Mesenchymal stem cell (in vitro differentiated cells and primary cell): ENCODE measurements at regions not wholly inside any gene's neighbourhood (a gene's known extent, or its start where the extent isn't known, plus 50 kb on each side); places are given as distances from the start of the nearest gene placed in this dataset.

Experiments
- DNase-seq: peaks from one replicate; pipeline ENCODE4 v3.0.0-alpha.2; 2013
- H2AFZ ChIP-seq: one replicate; pipeline ENCODE4 v1.6.1; 2013; ENCODE audit warnings: low read depth, mild to moderate bottlenecking, control low read depth, inconsistent platforms, low read length, moderate library complexity
- H2AK5ac ChIP-seq: 2 replicates; pipeline ENCODE4 v1.6.1; 2013; ENCODE audit warnings: low read length, moderate library complexity, mild to moderate bottlenecking, inconsistent platforms; ENCODE audit not compliant: severe bottlenecking
- H2BK120ac ChIP-seq: one replicate; pipeline ENCODE4 v1.6.1; 2013; ENCODE audit warnings: low read depth, mild to moderate bottlenecking, inconsistent platforms, low read length, moderate library complexity
- H2BK12ac ChIP-seq, 2 experiments: one replicate each; pipeline ENCODE4 v1.6.1; 2013; ENCODE audit warnings: inconsistent platforms in 2 of 2, low read length in 2 of 2, mild to moderate bottlenecking in 2 of 2, moderate library complexity in 2 of 2, control low read depth in 1 of 2
- H2BK15ac ChIP-seq: one replicate; pipeline ENCODE4 v1.6.1; 2013; ENCODE audit warnings: mild to moderate bottlenecking, low read depth, inconsistent platforms; ENCODE audit not compliant: poor library complexity, severe bottlenecking
- H2BK5ac ChIP-seq: 2 replicates; pipeline ENCODE4 v1.6.1; 2013; ENCODE audit warnings: low read depth, mild to moderate bottlenecking, low read length, control low read depth, inconsistent platforms; ENCODE audit not compliant: poor library complexity, severe bottlenecking
- H3K14ac ChIP-seq, 2 experiments: one replicate each; pipeline ENCODE4 v1.6.1; 2013; ENCODE audit warnings: inconsistent platforms in 2 of 2, low read length in 2 of 2, control low read depth in 1 of 2, mild to moderate bottlenecking in 1 of 2, moderate library complexity in 1 of 2
- H3K18ac ChIP-seq, 2 experiments: one replicate each; pipeline ENCODE4 v1.6.1; 2013; ENCODE audit warnings: inconsistent platforms in 2 of 2, low read length in 2 of 2, control low read depth in 1 of 2, low read depth in 1 of 2, mild to moderate bottlenecking in 1 of 2
- H3K23ac ChIP-seq, 2 experiments: one replicate each; pipeline ENCODE4 v1.6.1; 2013; ENCODE audit warnings: inconsistent platforms in 2 of 2, low read length in 2 of 2, mild to moderate bottlenecking in 2 of 2, moderate library complexity in 2 of 2, control low read depth in 1 of 2
- H3K27ac ChIP-seq: 2 replicates; pipeline ENCODE4 v1.5.1; 2013; ENCODE audit warnings: mild to moderate bottlenecking, moderate library complexity, low read length, control low read depth, inconsistent platforms; ENCODE audit not compliant: poor library complexity, severe bottlenecking
- H3K27me3 ChIP-seq, 2 experiments: 2 replicates each; pipeline versions ENCODE4 v1.6.1 to v1.7.0; 2013; ENCODE audit warnings: low read length in 2 of 2, mild to moderate bottlenecking in 2 of 2, moderate library complexity in 2 of 2, control low read depth in 1 of 2, inconsistent platforms in 1 of 2; ENCODE audit not compliant: control insufficient read depth in 1 of 2, insufficient read depth in 1 of 2
- H3K36me3 ChIP-seq, 2 experiments: 2 replicates each; pipeline versions ENCODE4 v1.6.1 to v1.7.0; 2013; ENCODE audit warnings: low read length in 2 of 2, control low read depth in 1 of 2, inconsistent platforms in 1 of 2, low read depth in 1 of 2, mild to moderate bottlenecking in 1 of 2; ENCODE audit not compliant: insufficient read depth in 2 of 2, control insufficient read depth in 1 of 2
- H3K4ac ChIP-seq, 2 experiments: one replicate each; pipeline ENCODE4 v1.6.1; 2013; ENCODE audit warnings: inconsistent platforms in 2 of 2, low read length in 2 of 2, mild to moderate bottlenecking in 2 of 2, moderate library complexity in 2 of 2, control low read depth in 1 of 2, low read depth in 1 of 2
- H3K4me1 ChIP-seq: 2 replicates; pipeline ENCODE4 v1.6.1; 2013; ENCODE audit warnings: low read depth, low read length, control low read depth; ENCODE audit not compliant: control insufficient read depth, insufficient read depth
- H3K4me2 ChIP-seq: 2 replicates; pipeline ENCODE4 v1.6.1; 2013; ENCODE audit warnings: low read length, mild to moderate bottlenecking, inconsistent platforms; ENCODE audit not compliant: poor library complexity, severe bottlenecking
- H3K4me3 ChIP-seq, 2 experiments: 2 replicates each; pipeline versions ENCODE4 v1.5.1 to v1.7.0; 2013; ENCODE audit warnings: low read length in 2 of 2, mild to moderate bottlenecking in 2 of 2, control low read depth in 1 of 2, low read depth in 1 of 2; ENCODE audit not compliant: insufficient read depth in 1 of 2
- H3K79me1 ChIP-seq: replicated peaks from 2 replicates; pipeline ENCODE4 v1.6.1; 2013; ENCODE audit warnings: mild to moderate bottlenecking, control low read depth, low read length, inconsistent platforms; ENCODE audit not compliant: poor library complexity, severe bottlenecking
- H3K9ac ChIP-seq: 2 replicates; pipeline ENCODE4 v1.7.0; 2013; ENCODE audit warnings: mild to moderate bottlenecking, low read length, moderate library complexity
- H3K9me3 ChIP-seq: 2 replicates; pipeline ENCODE4 v1.7.0; 2013; ENCODE audit warnings: mild to moderate bottlenecking, low read length; ENCODE audit not compliant: control insufficient read depth
- H4K8ac ChIP-seq: one replicate; pipeline ENCODE4 v1.6.1; 2013; ENCODE audit warnings: inconsistent platforms, mild to moderate bottlenecking, low read length, moderate library complexity
- H4K91ac ChIP-seq: one replicate; pipeline ENCODE4 v1.6.1; 2013; ENCODE audit warnings: mild to moderate bottlenecking, low read length, inconsistent platforms
- WGBS: methylation state at CpG from one replicate; pipeline ENCODE4 v1.1.7; 2013; ENCODE audit warnings: mixed read lengths; 5-methylcytosine and 5-hydroxymethylcytosine counted together

DNA sequence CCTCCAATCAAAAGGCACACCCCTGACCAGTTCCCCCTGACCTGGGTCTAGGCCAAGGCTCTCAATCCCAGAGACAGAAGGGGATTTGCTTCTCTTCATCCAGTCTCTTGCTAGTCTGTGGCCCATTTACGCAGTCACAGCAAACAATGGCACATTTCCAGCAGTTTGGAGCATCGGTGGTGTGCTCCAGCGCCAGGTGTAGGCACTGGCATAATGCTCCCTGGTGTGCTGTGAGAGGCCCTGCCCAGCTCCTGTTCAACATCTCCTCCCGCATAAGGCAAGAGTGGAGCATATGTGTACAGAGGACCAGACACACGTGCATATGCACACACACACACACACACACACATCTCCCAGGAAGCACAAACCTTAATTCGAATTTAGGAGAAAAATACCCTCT is 79.5 kb upstream of the ERCC6L2 start:
- Histone ChIP-seq H4K91ac (no peak overlapping the region), H3K4ac (no peak overlapping the region), H2BK15ac (no peak overlapping the region), H2BK5ac (no peak overlapping the region), H2BK12ac (no peak overlapping the region), H3K14ac (no peak overlapping the region), H3K4me1 (peaks cover 2% of the 10 kb centered on the region), H4K8ac (no peak overlapping the region), H3K9me3 (no peaks in the 10 kb centered on the region), H3K18ac (no peak overlapping the region), H3K4me3 (no peak overlapping the region), H3K79me1 (no peaks in the 10 kb centered on the region), H2AK5ac (no peak overlapping the region), H3K27ac (no peak overlapping the region), H2AFZ (no peak overlapping the region), H2BK120ac (no peak overlapping the region), H3K36me3 (no peaks in the 10 kb centered on the region), H3K23ac (no peak overlapping the region), H3K27me3 (no peaks in the 10 kb centered on the region), H3K4me2 (no peak overlapping the region), H3K9ac (no peak overlapping the region)
- 92% methylated on average over 6 of the region's 6 CpGs for WGBS
- no peak for DNase-seq

DNA sequence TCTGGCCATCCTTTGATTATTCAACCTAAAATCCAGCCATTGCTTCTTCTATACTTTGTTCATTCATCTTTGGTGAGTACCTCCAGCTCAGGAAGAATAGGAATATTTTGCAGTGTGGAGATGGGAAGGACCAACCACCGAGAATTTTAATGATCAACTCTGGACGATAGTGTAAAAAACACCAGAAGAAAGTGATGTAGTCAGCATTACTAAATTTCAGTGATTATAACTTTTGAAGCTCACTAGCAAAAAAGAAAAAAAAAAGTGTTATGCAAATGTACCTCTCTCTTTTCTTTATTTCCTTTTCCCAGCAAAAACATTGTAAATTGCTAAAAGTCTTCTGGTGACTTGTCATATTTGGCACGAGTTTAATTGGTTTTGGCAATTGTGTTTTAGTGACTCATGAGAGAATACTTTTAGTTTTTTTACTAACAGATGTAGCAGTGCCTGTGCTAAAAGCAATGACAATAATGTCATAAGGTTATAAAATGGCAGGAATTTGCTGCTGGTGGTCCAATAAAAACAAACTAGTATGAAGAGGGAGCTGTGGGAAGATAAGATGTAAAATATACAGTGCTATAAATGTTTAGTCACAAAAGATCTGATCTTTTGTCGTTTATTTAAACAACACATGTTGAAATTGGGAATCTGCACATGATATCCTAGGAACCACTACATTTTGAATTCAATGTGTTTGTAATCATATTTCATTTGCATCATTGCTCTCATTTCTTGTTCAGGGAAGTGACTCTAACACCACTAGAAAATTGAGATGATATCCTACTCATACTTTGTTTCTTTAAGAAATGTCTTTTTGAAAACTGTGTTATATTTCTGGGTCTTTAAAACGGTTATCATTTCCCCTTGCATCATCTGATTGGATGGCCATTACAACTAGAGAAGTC is 81.3 kb upstream of the ERCC6L2 start:
- H3K27ac ChIP-seq: peak overlapping the region; percentile 28
- no peak overlapping the region for H3K23ac ChIP-seq
- H2AK5ac ChIP-seq: no peak overlapping the region
- no peak overlapping the region for H3K14ac ChIP-seq
- H2BK12ac ChIP-seq: no peak overlapping the region
- H3K36me3 ChIP-seq: no peaks in the 10 kb centered on the region
- peak; percentile 61 for DNase-seq
- no peak overlapping the region for H4K91ac ChIP-seq
- peak overlapping the region in 1 of 2 experiments; percentile 57 for H3K4ac ChIP-seq
- no peak overlapping the region for H4K8ac ChIP-seq
- no peak overlapping the region for H3K4me2 ChIP-seq
- no peak overlapping the region for H2AFZ ChIP-seq
- 51% methylated on average over 3 of the region's 5 CpGs for WGBS
- H3K9me3 ChIP-seq: no peaks in the 10 kb centered on the region
- no peaks in the 10 kb centered on the region for H3K27me3 ChIP-seq
- H3K9ac ChIP-seq: no peak overlapping the region
- H3K79me1 ChIP-seq: no peaks in the 10 kb centered on the region
- H2BK5ac ChIP-seq: no peak overlapping the region
- peaks cover 2% of the 10 kb centered on the region for H3K4me1 ChIP-seq
- no peak overlapping the region for H2BK120ac ChIP-seq
- no peak overlapping the region for H3K4me3 ChIP-seq
- no peak overlapping the region for H2BK15ac ChIP-seq
- no peak overlapping the region for H3K18ac ChIP-seq

DNA sequence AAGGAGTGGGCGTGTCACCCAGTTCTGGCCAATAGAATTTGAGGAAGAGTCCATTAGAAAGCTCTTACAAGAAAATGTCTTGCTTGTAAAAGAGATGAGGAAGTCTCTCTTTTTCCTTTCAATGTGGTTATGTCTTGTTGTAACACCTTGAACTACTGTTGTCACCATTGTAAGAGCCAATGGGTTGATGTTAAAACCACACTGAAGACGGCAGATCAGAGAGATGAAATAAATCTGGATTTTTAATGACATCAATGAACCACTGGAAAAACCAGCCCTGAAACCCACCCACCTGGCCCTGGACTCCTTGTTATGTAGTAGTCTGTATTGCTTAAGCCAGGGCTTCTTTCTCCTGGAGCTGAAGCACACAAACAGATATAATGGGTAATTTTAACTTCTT is 83.8 kb upstream of the ERCC6L2 start:
- Histone ChIP-seq H3K27me3 (no peaks in the 10 kb centered on the region), H4K91ac (no peak overlapping the region), H3K23ac (no peak overlapping the region), H3K4ac (no peak overlapping the region), H3K36me3 (no peaks in the 10 kb centered on the region), H2BK15ac (no peak overlapping the region), H2BK120ac (no peak overlapping the region), H3K79me1 (no peaks in the 10 kb centered on the region), H3K4me2 (no peak overlapping the region), H3K14ac (no peak overlapping the region), H3K27ac (no peak overlapping the region), H2AK5ac (no peak overlapping the region), H3K9me3 (no peaks in the 10 kb centered on the region), H3K18ac (no peak overlapping the region), H3K4me3 (no peak overlapping the region), H2BK12ac (no peak overlapping the region), H2AFZ (no peak overlapping the region), H3K4me1 (peaks cover 2% of the 10 kb centered on the region), H2BK5ac (no peak overlapping the region), H4K8ac (no peak overlapping the region), H3K9ac (no peak overlapping the region)
- DNase-seq: no peak
- 93% methylated on average over 1 of the region's 2 CpGs for WGBS

DNA sequence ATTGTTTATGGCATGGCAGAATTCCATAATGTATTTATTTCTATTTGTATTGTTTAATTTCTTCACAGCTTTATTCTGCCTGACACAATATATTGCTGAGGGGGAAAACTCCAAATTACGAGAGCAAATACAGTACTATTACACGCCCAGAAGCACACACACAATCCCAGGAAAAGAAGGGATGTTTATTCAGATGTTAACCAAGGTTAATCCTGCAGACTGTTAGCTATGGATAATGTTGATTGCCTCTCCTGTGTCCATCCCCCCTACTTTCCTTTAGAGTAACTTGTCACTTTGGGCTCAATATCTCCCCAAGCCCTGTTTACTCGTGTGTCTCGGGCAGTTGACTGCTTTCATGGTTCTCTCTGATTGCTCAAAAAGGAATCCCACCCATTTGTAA is 84.2 kb upstream of the ERCC6L2 start:
- no peak overlapping the region for H3K23ac ChIP-seq
- no peak overlapping the region for H3K18ac ChIP-seq
- peaks cover 0 to 2% of the 10 kb centered on the region in 2 experiments for H3K27me3 ChIP-seq
- H2BK120ac ChIP-seq: no peak overlapping the region
- H4K8ac ChIP-seq: no peak overlapping the region
- no peak overlapping the region for H2BK5ac ChIP-seq
- H3K4me1 ChIP-seq: peaks cover 2% of the 10 kb centered on the region
- no peak overlapping the region for H2AK5ac ChIP-seq
- H4K91ac ChIP-seq: no peak overlapping the region
- no peak overlapping the region for H3K9ac ChIP-seq
- H2BK15ac ChIP-seq: no peak overlapping the region
- H2AFZ ChIP-seq: no peak overlapping the region
- no peaks in the 10 kb centered on the region for H3K36me3 ChIP-seq
- no peak overlapping the region for H3K4me3 ChIP-seq
- no peak overlapping the region for H2BK12ac ChIP-seq
- H3K4ac ChIP-seq: no peak overlapping the region
- H3K79me1 ChIP-seq: no peaks in the 10 kb centered on the region
- no peak for DNase-seq
- no peaks in the 10 kb centered on the region for H3K9me3 ChIP-seq
- H3K14ac ChIP-seq: no peak overlapping the region
- no peak overlapping the region for H3K27ac ChIP-seq
- 88% methylated on average over 2 of the region's 4 CpGs for WGBS
- H3K4me2 ChIP-seq: no peak overlapping the region
